Right lobe of liver (tissue), 4 donors: ENCODE measurements at regions not wholly inside any gene's neighbourhood (a gene's known extent, or its start where the extent isn't known, plus 50 kb on each side); places are given as distances from the start of the nearest gene placed in this dataset.

Experiments used
- CTCF ChIP-seq, 4 donors: fragments of 200-600 bp in 3 of 4; fragments of 450-650 bp in 1 of 4; IDR thresholded peaks; one replicate each; pipeline versions ENCODE4 v1.5.1 to v1.8.0; 2016 to 2022; ENCODE audit warnings: antibody characterized with exemption in 4 of 4, mild to moderate bottlenecking in 2 of 4
- POLR2A ChIP-seq: fragments of 450-650 bp; IDR thresholded peaks from one replicate; pipeline ENCODE4 v1.6.1; 2017; ENCODE audit warnings: antibody characterized with exemption, mild to moderate bottlenecking
- donor health status: DM: no; HTN: no; CAD: no.
- donor health status: DM: no; HTN: no; CAD: no.
- donor health status: DM: no; HTN: yes; CAD: no.

- TF ChIP-seq CTCF (IDR thresholded peaks at IDR 0.05) (no peak), POLR2A (no peak)
Observed at GRCh38 chr2:66714610-66715009, 279.7 kb downstream of the MEIS1 start.
